HG03342 (cell line): ENCODE measurements at regions not wholly inside any gene's neighbourhood (a gene's known extent, or its start where the extent isn't known, plus 50 kb on each side); places are given as distances from the start of the nearest gene placed in this dataset.

Experiments used
- ATAC-seq: cut with Tn5 transposase; IDR thresholded peaks from one replicate; pipeline ENCODE4 v1.9.1; 2021; ENCODE audit warnings: mild to moderate bottlenecking, moderate library complexity; ENCODE audit not compliant: unreplicated experiment

GRCh38 chr9:19946441-19947109 lies 157.7 kb upstream of the SLC24A2 start:
- no peak for ATAC-seq

- ATAC-seq, result no peak
Measured at GRCh38 chr9:19941874-19942273, 153.0 kb upstream of the SLC24A2 start.

GRCh38 chr9:19940811-19941535 lies 152.1 kb upstream of the SLC24A2 start:
- no peak for ATAC-seq

GRCh38 chr9:19939734-19940278 lies 151.0 kb upstream of the SLC24A2 start:
- no peak for ATAC-seq

- no peak for ATAC-seq
Measured at GRCh38 chr9:19938990-19939733, 150.3 kb upstream of the SLC24A2 start.

- no peak for ATAC-seq
Measured at GRCh38 chr9:19937121-19937520, 148.3 kb upstream of the SLC24A2 start.

GRCh38 chr9:19936598-19936997 lies 147.8 kb upstream of the SLC24A2 start:
- ATAC-seq, result no peak

- ATAC-seq, result no peak
Measured at GRCh38 chr9:19935422-19935821, 146.6 kb upstream of the SLC24A2 start.

GRCh38 chr9:19934301-19934871 lies 145.5 kb upstream of the SLC24A2 start:
- no peak for ATAC-seq

GRCh38 chr9:19931098-19931890 lies 142.5 kb upstream of the SLC24A2 start:
- no peak for ATAC-seq

- ATAC-seq, result no peak
Measured at GRCh38 chr9:19927560-19927959, 138.7 kb upstream of the SLC24A2 start.

GRCh38 chr9:19926774-19927173 lies 137.9 kb upstream of the SLC24A2 start:
- no peak for ATAC-seq

- peak; percentile 97 for ATAC-seq
Measured at GRCh38 chr9:19925674-19926503, 137.1 kb upstream of the SLC24A2 start.

- no peak for ATAC-seq
Measured at GRCh38 chr9:19924080-19924479, 135.2 kb upstream of the SLC24A2 start.

- no peak for ATAC-seq
Measured at GRCh38 chr9:19922476-19923118, 133.8 kb upstream of the SLC24A2 start.

- ATAC-seq, result no peak
Measured at GRCh38 chr9:19920401-19920800, 131.6 kb upstream of the SLC24A2 start.

GRCh38 chr9:19918630-19919029 lies 129.8 kb upstream of the SLC24A2 start:
- no peak for ATAC-seq

- no peak for ATAC-seq
Measured at GRCh38 chr9:19914044-19914443, 125.2 kb upstream of the SLC24A2 start.

- ATAC-seq, result no peak
Measured at GRCh38 chr9:19913151-19913550, 124.3 kb upstream of the SLC24A2 start.
